Right ventricle myocardium inferior (tissue), 1 donor: ENCODE measurements at regions not wholly inside any gene's neighbourhood (a gene's known extent, or its start where the extent isn't known, plus 50 kb on each side); places are given as distances from the start of the nearest gene placed in this dataset.

ENCODE experiments used
- ATAC-seq: fragments of 200-7000 bp; cut with Tn5 transposase; one replicate; pipeline ENCODE4 v1.9.1; 2020; ENCODE audit warnings: mild to moderate bottlenecking, moderate library complexity
- DNase-seq: peaks from one replicate; pipeline ENCODE4 v3.0.0; 2021; ENCODE audit errors: missing footprints
- intact Hi-C: fragments of 100-400 bp; cut with DNase I; formaldehyde crosslinking; loops from one replicate; pipeline ENCODE4 v1.11.0; 2022
- donor health status: DM: no; HTN: yes; CAD: no; lungs with severe emphysema.

DNA sequence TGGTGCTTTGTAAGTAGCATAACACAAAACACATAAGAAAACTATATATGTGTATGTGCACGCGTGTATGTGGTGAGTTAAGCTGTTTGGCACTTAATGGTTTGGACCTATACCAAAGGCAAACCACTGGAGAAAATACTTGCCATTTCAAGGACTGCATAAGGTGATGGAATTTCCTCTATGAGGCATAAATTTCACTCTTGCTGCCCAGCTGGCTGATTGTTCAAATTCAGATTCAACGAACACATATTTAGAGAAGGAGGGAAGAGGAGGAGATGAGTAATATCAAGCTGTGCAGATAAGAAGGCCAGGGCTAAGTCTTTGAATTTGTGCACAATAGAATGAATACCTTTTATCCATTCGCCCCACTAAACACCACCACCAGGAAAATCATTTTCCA, 470.6 kb upstream of the MPDZ start:
- no peak for DNase-seq
- intact Hi-C loops, result loop anchor here (10.0 kb wide), 1 partner anchor 255 kb away; no protein-coding TSS in a partner anchor
- ATAC-seq, result no peak

GRCh38 chr9:13746876-13747275, 467.4 kb upstream of the MPDZ start:
- intact Hi-C loops, result no loop called here
- no peak for ATAC-seq
- no peak for DNase-seq

DNA sequence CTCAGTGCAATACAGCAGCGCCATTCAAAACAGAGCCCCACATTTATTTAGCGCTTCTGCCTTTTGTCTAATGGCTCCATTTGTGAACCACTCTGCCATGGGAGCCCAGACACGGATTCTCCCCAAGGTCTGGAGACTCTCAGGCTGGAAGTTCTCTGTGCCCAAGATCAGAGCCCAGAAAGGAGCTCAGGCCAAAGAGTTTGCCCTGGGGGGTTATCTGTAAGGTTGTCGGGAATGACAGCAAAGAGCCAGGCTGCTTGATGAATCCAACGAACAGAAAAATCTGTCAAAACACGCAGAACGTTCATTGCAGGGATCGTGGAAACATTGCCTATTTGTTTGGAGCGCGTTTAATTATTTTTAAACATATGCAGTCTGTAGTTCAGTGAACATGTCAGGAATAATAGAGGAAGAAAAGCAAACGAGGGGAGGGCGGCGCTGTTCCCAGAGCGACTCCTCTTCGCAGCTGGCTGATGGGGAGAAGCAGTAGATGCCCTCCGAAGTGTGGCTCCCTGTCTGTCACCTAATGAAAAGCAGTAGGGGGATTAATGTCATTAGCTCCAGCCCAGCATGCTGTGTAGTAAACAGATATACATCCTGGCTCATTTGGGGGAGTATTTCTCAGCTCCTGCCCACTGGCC, 464.9 kb upstream of the MPDZ start:
- ATAC-seq (no peak), DNase-seq (no peak)
- intact Hi-C loops, result no loop called here

DNA sequence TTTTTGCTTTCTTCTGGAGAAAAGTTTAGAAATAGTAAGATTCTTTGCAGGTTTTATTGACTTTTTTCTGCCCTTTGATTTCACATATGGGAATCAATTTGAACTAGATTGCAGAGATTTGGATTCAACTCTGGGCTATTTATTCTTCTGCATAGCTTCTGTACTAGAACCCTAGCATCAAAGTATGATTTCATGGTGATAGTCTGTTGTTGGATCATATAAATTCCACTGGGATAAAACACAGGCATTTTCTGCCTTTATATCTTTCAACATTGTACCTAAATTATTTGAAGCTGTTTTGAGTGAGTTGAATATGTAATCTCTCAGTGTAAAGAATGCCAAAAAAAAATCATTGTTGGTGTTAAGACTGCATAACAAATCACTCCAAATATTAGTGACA, 458.4 kb upstream of the MPDZ start:
- no peak for ATAC-seq
- intact Hi-C loops, result no loop called here
- no peak for DNase-seq

DNA sequence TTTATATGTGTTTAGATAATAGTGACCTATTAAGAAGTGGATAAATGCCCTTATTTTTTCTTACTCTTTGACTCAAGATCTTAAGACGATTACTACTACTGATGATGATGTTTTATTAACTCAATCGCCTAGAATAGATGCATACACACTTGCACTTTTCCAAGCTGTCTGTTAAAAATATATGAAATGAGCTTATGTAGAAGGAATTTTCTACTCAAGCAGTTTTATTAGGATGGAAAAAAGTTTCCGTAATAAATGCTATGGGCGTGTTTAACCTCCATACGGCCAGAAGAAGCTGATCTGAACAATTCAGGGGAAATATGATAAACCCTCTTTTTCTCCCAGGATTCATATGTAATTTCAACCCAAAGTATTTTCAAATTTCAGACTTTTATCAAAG, 455.7 kb upstream of the MPDZ start:
- ATAC-seq, result no peak
- DNase-seq, result no peak
- intact Hi-C loops, result no loop called here

DNA sequence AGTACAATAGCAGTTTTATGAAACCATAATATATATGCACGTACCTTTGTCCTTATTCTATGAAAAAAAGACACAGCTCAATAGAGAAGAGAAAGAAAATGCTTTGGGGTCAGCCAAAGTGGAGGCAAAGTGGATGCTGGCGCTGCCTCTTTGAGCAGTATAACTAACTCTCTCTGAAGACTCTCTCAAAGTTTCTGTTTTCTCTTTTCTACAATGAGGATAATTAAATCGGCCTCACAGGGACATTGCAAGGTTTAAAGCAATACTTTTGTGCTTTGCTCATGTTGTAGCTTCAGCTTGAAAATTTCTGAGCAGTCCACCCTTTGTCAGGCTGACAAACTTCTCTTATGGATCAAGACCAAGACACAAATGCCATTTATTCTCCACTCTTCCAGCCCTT, 455.1 kb upstream of the MPDZ start:
- DNase-seq (no peak), ATAC-seq (no peak)
- intact Hi-C loops, result no loop called here

DNA sequence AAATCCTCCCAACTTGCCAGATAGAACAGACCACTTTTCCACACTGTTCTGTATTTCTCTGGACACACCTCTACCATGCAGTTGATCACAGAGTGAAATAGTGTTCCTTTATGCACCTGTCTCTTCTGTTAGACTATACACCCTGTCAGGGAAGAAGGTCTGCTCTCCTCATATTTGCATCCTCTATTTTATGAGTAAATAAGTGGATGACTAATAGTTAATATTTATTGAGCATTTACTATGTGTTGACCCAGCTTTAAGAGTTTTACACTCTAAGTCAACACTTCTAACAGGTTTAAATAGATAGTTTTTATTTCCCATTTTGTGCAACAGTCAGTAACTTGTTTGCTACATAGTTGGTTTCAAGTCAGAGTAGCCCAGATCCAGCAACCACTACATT, 452.8 kb upstream of the MPDZ start:
- no peak for ATAC-seq

GRCh38 chr9:13731637-13732036, 452.1 kb upstream of the MPDZ start:
- no peak for ATAC-seq
- intact Hi-C loops, result no loop called here

More for the DNA sequence above, 452.8 kb upstream of the MPDZ start:
- intact Hi-C loops, result no loop called here
- DNase-seq, result no peak

GRCh38 chr9:13729955-13730354, 450.5 kb upstream of the MPDZ start:
- intact Hi-C loops, result no loop called here
- DNase-seq (no peak), ATAC-seq (no peak)

More at GRCh38 chr9:13731637-13732036, 452.1 kb upstream of the MPDZ start:
- no peak for DNase-seq

DNA sequence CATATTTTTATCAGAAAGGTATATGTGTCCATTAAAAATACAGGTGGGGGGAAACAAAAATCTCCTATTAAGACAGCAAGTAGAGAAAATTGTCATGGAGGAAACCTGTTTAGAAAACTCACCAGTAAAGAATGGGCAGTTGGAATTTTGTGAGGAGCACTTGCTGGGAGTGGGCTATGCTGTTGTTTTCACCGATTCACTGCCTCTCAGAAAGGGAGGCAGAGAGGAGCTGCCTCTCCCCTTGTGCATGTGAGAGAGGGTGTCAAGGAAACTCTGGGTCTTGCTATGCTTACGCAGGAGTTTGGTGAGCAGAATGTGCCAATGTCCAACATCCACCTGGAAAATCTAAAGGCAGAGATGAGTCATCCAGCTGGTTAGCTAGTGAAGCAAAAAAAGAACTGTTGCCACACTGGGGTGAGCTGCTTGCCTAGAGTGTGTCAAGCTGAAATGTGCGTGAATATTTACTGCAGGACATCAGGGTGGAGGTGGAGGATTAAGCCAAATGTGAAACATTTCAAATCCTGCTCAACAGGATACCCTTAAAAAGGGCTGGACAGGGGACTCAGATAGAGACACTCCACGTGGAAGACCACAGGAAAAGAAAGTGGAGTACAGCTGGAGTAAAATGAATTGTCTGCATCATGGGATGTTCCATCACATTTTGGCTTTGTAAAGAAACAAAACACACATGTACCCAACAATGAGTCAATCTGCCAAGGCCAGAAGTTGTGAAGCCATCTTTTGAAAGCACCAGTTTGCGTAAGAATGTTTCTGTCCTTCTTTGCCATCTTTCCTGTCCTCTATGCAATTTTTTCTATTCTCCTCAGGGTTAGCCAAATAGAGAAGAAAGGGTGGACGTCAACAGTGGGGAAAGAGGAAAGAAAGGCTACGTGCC, 449.7 kb upstream of the MPDZ start:
- no peak for ATAC-seq
- no peak for DNase-seq
- intact Hi-C loops, result no loop called here

- ATAC-seq (no peak), DNase-seq (no peak)
- intact Hi-C loops, result no loop called here
Observed at GRCh38 chr9:13728131-13728530, 448.6 kb upstream of the MPDZ start.

DNA sequence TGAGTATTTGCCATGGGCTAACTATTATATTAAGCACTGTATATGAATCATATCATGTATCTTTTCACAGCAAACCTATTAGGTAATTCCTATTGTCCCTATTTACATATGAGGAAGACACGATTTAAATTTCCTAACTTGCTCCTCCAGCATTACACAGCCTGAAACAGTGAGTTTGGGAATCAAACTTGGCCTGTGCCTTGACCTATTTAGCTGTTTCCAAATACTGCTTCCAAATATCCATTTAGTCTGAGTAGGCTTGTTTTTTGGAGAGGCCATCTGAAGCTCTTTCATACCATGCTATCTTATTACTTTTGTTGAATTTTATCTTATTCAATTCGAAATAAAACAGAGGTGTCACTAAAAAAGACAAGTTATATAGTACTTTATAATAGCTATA, 447.3 kb upstream of the MPDZ start:
- no peak for DNase-seq
- ATAC-seq, result peak; percentile 75
- intact Hi-C loops, result no loop called here

- intact Hi-C loops, result no loop called here
- DNase-seq (no peak), ATAC-seq (no peak)
Observed at GRCh38 chr9:13725516-13725915, 446.0 kb upstream of the MPDZ start.

DNA sequence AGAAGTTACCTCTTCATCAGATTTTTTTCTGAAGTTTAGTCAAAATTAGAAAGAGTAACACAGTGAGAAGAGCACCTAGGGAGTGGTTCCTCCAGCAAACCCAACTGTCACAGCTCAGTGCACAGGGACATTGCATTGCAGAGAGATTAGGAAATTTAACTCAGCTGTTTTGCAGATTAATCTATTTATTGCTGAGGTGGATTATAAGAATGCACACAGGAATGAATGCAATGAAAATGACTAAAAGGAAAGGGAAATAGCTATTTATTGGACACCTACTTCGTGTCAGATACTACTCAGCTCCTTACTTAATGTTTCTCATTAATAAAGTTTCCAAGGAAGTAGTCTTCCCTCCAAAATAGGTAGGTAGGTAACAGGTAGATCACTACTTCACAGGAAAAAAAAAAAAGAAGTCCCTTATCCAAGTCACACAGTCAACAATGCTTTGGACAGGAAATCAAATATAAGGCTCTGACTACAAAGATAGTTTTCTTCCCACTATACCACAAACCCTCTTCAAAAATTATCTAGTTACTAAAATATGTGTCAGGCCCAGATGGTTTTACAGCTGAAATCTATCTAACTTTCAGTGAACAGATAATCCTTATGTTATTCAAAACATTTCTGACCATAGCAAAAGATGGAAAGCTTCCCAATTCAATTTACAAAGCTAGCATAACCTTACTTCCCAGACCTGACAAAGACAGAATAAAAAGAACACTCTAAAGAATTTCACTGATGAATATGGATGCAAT, 442.2 kb upstream of the MPDZ start:
- no peak for DNase-seq
- intact Hi-C loops, result no loop called here
- no peak for ATAC-seq

DNA sequence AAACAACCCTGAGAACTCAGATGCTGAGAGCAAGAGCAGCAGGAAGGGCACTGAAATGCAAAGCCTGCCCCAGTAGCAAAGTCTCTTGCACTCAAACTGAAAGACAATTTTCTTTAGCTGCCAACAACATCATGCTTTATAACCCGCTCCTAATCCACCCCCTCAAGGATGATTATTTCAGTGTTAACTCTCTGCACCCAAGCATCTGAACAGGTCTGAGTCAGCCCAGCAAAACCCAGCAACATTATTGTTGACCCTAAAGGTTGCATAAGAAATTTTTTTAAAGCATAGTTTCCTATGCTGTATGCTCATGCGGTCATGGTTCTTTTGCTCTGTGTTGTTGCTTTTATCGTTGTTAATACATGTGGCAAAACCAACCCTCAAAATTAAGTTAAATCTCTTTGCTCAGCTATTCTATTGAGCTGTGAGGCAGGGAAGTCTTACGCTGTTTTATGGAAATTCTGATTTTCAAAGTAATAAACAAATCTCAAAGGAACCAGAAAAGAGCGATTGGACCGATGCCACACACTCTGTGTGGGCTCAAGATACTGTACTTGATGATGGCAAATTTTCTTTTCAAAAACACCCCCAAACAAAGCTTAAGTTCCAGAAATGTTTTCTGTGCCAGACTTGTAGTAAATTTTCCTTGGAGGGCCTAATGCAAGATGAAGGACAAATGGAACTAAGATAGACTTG, 440.6 kb upstream of the MPDZ start:
- ATAC-seq, result no peak
- intact Hi-C loops, result loop anchor here (10.0 kb wide), 1 partner anchor 135 kb away; no protein-coding TSS in a partner anchor
- DNase-seq, result no peak

DNA sequence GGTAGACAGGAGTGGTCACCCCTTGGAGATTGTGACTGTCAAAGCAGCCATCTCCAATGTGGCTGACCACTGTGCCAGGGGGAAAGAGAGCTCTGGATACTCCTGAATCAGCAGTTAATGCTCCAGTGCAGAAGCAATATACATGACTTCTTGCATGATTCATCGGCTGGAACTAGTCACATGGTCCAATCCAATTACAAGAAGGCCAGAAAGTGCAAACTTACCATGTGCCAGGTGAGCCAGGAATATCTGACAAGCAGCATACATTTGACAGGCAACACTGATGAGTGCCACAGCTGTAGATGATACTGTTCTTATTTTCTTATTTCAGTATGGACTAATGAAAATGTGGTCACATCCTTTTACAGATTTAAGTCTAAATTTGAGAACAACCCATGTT, 440.0 kb upstream of the MPDZ start:
- intact Hi-C loops, result loop anchor here (10.0 kb wide), 1 partner anchor 135 kb away; no protein-coding TSS in a partner anchor
- DNase-seq, result no peak
- no peak for ATAC-seq

- ATAC-seq (no peak), DNase-seq (no peak)
- intact Hi-C loops, result loop anchor here (10.0 kb wide), 1 partner anchor 136 kb away; no protein-coding TSS in a partner anchor
Observed at GRCh38 chr9:13718539-13718938, 439.0 kb upstream of the MPDZ start.

GRCh38 chr9:13718086-13718485, 438.6 kb upstream of the MPDZ start:
- intact Hi-C loops, result loop anchor here (10.0 kb wide), 1 partner anchor 137 kb away; no protein-coding TSS in a partner anchor
- DNase-seq (no peak), ATAC-seq (no peak)
